Omental fat pad (tissue), 3 donors: ENCODE measurements at regions not wholly inside any gene's neighbourhood (a gene's known extent, or its start where the extent isn't known, plus 50 kb on each side); places are given as distances from the start of the nearest gene placed in this dataset.

ENCODE experiments used
- ATAC-seq: fragments of 150-250 bp; one replicate; pipeline ENCODE4 v1.9.1; 2016; ENCODE audit warnings: mild to moderate bottlenecking, moderate library complexity; ENCODE audit not compliant: low FRiP score
- DNase-seq: peaks from one replicate; pipeline ENCODE4 v3.0.0-alpha.2; 2019; ENCODE audit warnings: low spot score
- CTCF ChIP-seq, 3 donors: fragments of 450-650 bp; IDR thresholded peaks; one replicate each; pipeline ENCODE4 v1.5.1; 2016 to 2017; ENCODE audit warnings: antibody characterized with exemption in 3 of 3, mild to moderate bottlenecking in 3 of 3, moderate library complexity in 2 of 3

DNA sequence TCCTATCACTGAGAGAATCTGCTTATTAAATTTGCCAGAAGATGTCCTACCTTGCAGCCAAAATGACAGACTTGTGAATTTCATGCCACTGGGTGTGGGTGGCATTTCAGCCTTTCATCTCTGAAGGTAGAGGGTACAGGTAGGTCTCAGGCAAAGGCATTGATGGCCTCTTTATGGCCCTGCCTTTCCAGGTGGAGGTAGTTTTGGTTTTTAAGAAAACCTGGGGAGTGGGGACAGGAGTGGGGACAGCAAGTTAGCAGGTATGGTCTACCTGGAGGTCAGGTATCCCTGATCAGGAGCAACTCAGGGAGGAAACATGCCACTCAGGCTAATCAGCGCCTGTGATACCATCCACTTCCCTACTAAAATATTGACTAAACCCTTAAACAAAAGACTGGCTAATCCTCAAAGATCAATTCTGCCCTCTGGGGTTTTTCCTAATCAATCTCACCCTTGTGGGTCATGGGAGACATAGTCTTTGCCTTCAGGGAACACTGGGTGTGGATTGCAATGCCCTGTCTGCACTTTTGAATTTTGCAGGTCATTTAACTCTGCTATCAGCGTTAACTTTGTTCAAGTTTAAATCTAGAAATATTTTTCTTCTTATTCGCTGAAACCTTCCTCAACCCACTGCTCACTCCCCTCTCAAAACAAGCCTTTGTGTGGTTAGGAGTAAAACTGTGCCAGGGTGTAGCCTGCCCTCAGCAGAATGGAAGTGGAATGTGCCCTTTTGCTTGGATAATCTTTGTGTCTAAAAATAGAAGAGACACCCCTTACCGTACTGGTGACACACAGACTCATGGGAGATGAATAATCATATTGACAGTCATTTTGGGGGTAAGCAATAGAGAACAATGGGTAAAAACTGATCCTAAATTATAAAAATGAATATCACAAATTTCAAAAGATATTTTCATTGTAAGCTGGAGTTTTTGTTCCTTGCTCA, 233.7 kb downstream of the COG6 start:
- TF ChIP-seq CTCF (IDR thresholded peaks at IDR 0.05), result no peak
- ATAC-seq (no peak), DNase-seq (no peak)

GRCh38 chr13:39890537-39890936, 235.1 kb downstream of the COG6 start:
- ATAC-seq (no peak), DNase-seq (no peak)
- no peak for TF ChIP-seq CTCF (IDR thresholded peaks at IDR 0.05)

DNA sequence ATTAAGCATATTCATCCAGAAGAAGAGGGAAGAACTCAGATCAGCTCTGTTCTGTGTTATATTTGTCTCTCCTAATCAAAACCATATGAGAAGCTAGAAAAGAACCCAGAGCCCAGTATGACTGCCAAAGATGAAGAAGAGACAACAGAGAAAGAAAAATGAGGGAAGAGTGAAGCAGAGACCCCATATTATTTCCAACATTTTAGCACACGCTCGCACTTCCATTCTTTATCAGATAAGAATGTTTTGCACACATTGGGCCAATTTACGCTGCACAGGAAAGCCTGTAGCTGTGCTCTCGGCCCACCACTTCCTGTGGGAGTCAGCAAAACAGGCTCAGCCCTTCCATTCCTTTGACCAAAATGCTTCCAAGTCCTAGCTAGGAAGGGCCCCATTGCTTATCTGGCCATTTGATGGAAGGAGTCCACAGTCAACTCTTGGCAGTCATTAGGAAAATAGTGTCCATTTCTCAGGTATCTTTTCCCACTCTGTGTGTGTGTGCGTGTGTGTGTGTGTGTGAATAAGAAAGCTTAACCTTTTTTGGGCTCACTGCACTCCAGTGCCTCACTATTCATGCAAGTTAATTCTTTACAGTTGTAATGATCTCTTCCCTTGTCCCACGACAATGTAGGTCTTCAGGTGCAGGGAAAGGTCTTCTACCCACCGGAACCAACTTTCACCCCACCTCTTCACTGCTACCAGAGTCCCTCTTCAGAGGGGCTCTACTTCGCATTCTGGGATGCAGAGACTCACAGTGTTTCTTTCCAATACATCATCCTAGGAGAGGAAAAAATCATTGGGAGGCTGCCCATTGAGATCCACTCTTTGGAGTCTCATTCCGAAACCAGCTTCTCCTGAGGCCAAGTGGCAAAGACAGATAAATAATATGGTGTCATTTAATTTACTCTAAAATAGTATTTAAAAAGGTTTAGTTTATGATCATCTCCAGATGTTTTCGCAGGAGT, 237.5 kb downstream of the COG6 start:
- no peak for TF ChIP-seq CTCF (IDR thresholded peaks at IDR 0.05)
- ATAC-seq (no peak), DNase-seq (no peak)

GRCh38 chr13:39893808-39894207, 238.3 kb downstream of the COG6 start:
- no peak for TF ChIP-seq CTCF (IDR thresholded peaks at IDR 0.05)
- DNase-seq, result no peak
- ATAC-seq, result no peak

DNA sequence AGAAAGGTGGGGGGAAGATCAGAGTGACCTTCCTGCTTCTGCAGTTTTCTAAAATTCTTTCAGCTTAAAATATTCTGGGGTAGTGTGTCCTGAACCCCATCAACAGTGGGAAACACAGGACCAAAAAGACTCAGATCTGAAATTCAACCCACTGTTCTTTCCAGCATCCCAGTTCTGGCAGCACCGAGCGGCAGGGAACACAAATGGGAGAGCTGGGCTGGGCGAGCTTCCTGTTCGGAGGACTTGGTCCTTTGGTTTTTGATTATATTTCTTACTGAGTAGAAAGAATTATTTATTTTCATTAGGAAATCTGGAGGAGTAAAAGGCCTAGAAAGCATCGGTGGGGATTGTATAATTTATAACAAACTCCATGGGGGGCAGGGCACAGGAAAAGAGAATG, 239.1 kb downstream of the COG6 start:
- no peak for ATAC-seq
- TF ChIP-seq CTCF (IDR thresholded peaks at IDR 0.05), result no peak
- no peak for DNase-seq

DNA sequence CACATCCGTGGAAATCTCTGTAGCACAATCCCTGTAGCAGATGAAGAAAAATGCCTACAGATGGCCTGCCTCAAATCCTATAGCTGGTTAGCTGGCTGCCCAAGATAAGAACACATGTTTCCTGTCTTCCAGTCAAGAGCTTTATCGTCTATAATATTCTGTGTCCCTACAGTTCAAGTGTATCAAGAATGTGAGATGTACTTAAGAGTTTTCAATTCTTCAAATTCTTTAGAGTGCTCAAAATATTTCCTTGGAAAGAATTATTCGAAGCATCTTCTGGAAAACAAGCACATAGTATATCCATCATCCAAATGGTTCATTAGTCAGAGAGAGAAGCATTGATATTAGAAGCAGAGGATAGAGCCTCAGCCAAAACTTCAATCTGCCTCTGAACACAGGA, 239.8 kb downstream of the COG6 start:
- DNase-seq (no peak), ATAC-seq (no peak)
- no peak for TF ChIP-seq CTCF (IDR thresholded peaks at IDR 0.05)
